ENCODE measurements at regions not wholly inside any gene's neighbourhood (a gene's known extent, or its start where the extent isn't known, plus 50 kb on each side); places are given as distances from the start of the nearest gene placed in this dataset.

DNA sequence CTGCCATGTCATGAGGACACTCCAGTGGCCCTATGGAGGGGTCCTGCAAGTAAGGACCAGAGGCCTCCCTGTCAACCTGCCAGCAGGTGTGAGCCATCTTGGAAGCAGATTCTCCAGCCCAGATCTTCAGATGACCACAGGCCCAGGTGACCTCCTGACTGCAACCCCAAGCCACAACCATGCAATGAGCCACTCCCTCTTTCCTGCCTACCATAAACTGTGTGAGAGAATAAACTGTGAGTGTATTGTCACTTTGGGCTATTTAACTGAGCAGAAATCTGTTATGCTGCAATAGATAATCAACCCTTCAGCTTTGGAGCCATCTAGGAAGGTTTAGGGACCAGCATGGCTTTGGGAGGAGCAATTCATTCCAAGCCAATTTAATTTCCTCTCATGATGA is 367.9 kb downstream of the SHQ1 start:
- H3K4me1 ChIP-seq (ENCODE audit: control insufficient read depth, insufficient read depth, low read length), result peaks cover 10% of the 10 kb centered on the region
- no peaks in the 10 kb centered on the region for H3K9me3 ChIP-seq (replicated peaks; ENCODE audit: low read length)
- no peak overlapping the region for H3K4me3 ChIP-seq (ENCODE audit: low read length)
- no peak overlapping the region for H3K4me2 ChIP-seq (ENCODE audit: low read length)
- no peak overlapping the region for H3K9ac ChIP-seq (ENCODE audit: low read depth, low read length)
- no peaks in the 10 kb centered on the region for H3K36me3 ChIP-seq (ENCODE audit: insufficient read depth, low read length)
- H3K27me3 ChIP-seq (ENCODE audit: control insufficient read depth, insufficient read depth, low read length), result no peaks in the 10 kb centered on the region

DNA sequence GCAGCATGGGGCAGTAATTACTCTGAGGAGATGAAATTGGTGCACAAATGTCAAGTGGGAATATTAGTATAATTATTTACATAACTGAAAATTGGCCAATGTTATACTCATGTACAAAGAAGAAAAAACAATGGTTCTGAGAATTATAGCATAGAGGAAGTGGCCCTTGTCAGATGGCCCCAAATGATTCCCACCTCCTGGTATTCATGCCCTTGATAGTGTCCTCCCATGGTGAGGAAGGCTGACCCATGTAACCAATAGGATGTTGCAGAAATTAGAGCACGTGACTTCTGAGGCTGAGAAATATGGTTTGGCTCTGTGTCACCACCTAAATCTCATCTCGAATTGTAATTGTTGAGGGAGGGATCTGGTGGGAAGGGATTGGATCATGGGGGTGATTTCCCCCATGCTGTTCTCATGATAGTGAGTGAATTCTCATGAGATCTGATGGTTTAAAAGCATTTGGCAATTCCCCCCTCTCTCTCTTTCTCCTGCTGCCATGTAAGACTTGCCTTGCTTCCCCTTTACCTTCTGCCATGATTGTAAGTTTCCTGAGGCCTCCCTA is 368.5 kb downstream of the SHQ1 start:
- no peak overlapping the region for H3K4me2 ChIP-seq (ENCODE audit: low read length)
- no peak overlapping the region for H3K9ac ChIP-seq (ENCODE audit: low read depth, low read length)
- H3K4me1 ChIP-seq (ENCODE audit: control insufficient read depth, insufficient read depth, low read length), result peaks cover 10% of the 10 kb centered on the region
- no peaks in the 10 kb centered on the region for H3K9me3 ChIP-seq (replicated peaks; ENCODE audit: low read length)
- H3K36me3 ChIP-seq (ENCODE audit: insufficient read depth, low read length), result no peaks in the 10 kb centered on the region
- no peaks in the 10 kb centered on the region for H3K27me3 ChIP-seq (ENCODE audit: control insufficient read depth, insufficient read depth, low read length)
- H3K4me3 ChIP-seq (ENCODE audit: low read length), result no peak overlapping the region

DNA sequence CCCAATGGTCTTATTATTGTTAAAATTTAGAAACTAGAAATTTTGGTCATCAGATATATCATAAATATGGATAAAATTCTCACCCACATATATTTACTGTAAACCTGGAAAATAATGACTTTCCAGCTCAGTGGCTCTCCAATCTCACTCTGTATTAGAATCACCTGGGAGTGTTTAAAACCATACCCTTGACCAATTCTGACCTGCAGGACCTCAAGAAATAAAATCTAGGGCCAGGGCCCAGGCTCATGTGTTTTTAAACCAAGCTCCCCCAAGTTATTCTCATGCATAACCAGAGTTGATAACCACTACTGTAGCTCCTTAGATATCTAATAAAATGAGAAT is 372.1 kb downstream of the SHQ1 start:
- Histone ChIP-seq H3K4me3 (ENCODE audit: low read length) (no peak overlapping the region), H3K36me3 (ENCODE audit: insufficient read depth, low read length) (no peaks in the 10 kb centered on the region), H3K27me3 (ENCODE audit: control insufficient read depth, insufficient read depth, low read length) (no peaks in the 10 kb centered on the region), H3K9me3 (replicated peaks; ENCODE audit: low read length) (no peaks in the 10 kb centered on the region), H3K9ac (ENCODE audit: low read depth, low read length) (no peak overlapping the region), H3K4me2 (ENCODE audit: low read length) (no peak overlapping the region), H3K4me1 (ENCODE audit: control insufficient read depth, insufficient read depth, low read length) (no peaks in the 10 kb centered on the region)

DNA sequence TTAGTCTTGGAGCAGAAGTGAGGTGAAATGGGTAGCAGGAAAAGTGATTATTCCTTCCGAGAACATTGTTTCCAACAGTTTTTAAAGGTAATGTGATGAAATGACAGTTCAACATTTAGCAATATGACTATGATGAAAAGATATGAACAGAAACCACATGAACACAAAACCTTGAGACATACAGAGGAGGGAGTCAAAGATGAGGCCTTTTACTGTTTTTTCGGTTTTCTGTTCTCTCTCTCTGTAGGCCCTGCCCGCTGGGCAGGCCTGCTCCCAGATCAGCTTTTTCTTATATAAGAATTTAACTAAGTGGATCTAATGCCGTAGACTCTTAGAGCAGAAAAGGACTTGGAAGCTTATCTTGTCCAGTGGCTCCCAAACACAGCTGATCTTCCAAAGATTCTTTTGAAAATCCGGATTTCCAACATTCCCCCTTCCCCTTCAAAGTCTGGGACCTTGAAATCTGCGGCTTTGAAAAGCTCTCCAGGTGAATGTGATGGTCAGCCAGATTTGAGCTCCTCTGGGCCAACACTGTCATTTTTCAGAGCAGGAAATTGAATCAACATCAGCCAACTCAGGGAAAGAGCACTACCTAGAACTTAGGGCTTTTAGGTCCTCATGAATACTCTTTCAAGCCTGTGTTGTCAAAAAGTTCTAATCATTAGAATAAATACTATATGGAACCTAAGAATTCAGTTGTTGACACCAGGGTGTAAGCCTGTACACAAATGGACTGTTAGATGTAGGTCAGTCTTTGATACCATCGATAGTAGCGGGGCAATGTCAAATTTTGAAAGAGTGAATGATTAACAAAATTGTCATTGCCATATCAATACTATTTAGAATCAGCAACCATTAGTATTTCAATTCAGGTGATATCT is 372.7 kb downstream of the SHQ1 start:
- no peak overlapping the region for H3K4me3 ChIP-seq (ENCODE audit: low read length)
- no peak overlapping the region for H3K4me2 ChIP-seq (ENCODE audit: low read length)
- no peaks in the 10 kb centered on the region for H3K27me3 ChIP-seq (ENCODE audit: control insufficient read depth, insufficient read depth, low read length)
- H3K9ac ChIP-seq (ENCODE audit: low read depth, low read length), result no peak overlapping the region
- H3K36me3 ChIP-seq (ENCODE audit: insufficient read depth, low read length), result no peaks in the 10 kb centered on the region
- H3K4me1 ChIP-seq (ENCODE audit: control insufficient read depth, insufficient read depth, low read length), result no peaks in the 10 kb centered on the region
- H3K9me3 ChIP-seq (replicated peaks; ENCODE audit: low read length), result no peaks in the 10 kb centered on the region

DNA sequence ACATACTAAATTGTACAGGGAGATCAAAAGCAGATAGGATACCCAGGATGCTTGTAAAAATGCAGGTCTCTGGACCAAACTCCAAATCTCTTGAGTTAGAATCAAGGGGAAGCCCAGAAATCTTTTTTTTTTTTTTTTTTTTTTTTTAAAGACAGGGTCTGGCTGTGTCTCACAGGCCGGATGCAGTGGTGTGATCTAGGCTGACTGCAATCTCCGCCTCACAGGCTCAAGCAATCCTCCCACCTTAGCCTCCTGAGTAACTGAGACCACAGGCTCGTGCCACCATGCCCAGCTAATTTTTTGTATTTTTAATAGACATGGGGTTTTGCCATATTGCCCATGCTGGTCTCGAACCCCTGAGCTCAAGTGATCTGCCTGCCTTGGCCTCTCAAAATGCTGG is 373.5 kb downstream of the SHQ1 start:
- no peak overlapping the region for H3K4me3 ChIP-seq (ENCODE audit: low read length)
- no peaks in the 10 kb centered on the region for H3K4me1 ChIP-seq (ENCODE audit: control insufficient read depth, insufficient read depth, low read length)
- H3K36me3 ChIP-seq (ENCODE audit: insufficient read depth, low read length), result no peaks in the 10 kb centered on the region

DNA sequence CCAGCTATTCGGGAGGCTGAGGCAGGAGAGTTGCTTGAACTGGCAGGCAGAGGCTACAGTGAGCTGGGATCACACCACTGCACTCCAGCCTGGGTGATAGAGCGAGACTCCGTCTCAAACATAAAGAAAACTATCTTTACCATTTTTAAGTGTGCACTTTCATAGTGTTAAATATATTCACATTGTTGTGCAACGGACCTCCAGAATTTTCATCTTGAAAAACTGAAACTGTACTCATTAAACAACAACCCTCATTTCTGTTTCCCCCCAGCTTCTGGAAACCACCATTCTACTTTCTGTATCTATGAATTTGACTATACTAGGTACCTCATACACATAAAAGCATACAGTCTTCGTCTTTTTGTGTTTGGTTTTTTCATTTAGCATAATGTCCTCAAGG is 375.1 kb downstream of the SHQ1 start:
- Histone ChIP-seq H3K9me3 (replicated peaks; ENCODE audit: low read length) (no peaks in the 10 kb centered on the region), H3K4me1 (ENCODE audit: control insufficient read depth, insufficient read depth, low read length) (no peaks in the 10 kb centered on the region), H3K4me3 (ENCODE audit: low read length) (no peak overlapping the region), H3K36me3 (ENCODE audit: insufficient read depth, low read length) (no peaks in the 10 kb centered on the region), H3K4me2 (ENCODE audit: low read length) (no peak overlapping the region), H3K27me3 (ENCODE audit: control insufficient read depth, insufficient read depth, low read length) (peaks cover 8% of the 10 kb centered on the region), H3K9ac (ENCODE audit: low read depth, low read length) (no peak overlapping the region)

More for the DNA sequence above, 373.5 kb downstream of the SHQ1 start:
- no peaks in the 10 kb centered on the region for H3K27me3 ChIP-seq (ENCODE audit: control insufficient read depth, insufficient read depth, low read length)
- no peak overlapping the region for H3K4me2 ChIP-seq (ENCODE audit: low read length)
- no peak overlapping the region for H3K9ac ChIP-seq (ENCODE audit: low read depth, low read length)
- H3K9me3 ChIP-seq (replicated peaks; ENCODE audit: low read length), result no peaks in the 10 kb centered on the region

DNA sequence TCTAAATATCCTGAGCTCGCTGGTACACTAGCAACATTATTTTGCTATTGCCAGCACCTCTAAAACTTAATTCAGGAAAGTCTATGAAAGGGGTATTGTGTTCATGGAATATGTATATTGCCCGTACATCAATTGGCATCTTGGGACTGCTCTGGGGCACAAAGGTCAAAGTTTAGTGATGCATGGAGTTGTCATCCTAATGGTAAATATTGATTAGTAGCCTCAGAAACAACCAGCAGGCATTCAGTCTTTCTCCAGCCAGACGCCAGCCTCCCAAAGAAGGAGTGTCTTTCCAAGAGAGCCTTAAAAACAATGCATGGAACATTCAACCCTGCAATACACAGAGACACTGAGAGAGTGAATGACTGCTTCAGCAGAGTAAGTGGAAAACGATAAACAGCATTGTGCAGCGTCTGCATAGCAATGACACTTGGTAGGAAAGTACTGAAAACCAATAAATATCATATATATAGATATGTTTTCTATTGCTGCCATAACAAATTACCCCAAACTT is 377.3 kb downstream of the SHQ1 start:
- H3K36me3 ChIP-seq (ENCODE audit: insufficient read depth, low read length), result no peaks in the 10 kb centered on the region
- no peaks in the 10 kb centered on the region for H3K4me1 ChIP-seq (ENCODE audit: control insufficient read depth, insufficient read depth, low read length)
- no peaks in the 10 kb centered on the region for H3K9me3 ChIP-seq (replicated peaks; ENCODE audit: low read length)

DNA sequence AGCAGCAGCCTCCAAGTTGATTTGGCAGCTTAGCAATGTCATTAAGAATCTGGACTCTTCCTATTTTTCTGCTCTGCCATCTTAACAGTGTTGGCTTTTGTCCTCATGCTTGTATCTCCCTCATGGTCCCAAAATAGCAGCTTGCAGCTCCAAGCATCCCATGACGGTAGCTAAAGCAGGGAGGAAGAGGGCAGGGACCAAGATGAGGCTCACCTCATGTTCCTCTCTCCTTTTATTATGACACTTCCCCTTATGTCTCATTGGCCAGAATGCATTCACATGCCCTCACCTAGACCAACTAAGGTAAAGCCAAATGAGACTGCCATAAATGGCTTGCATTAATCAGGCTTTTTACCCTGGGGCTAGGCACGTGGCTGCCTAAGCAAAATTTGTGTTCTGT is 382.4 kb downstream of the SHQ1 start:
- H3K27me3 ChIP-seq (ENCODE audit: control insufficient read depth, insufficient read depth, low read length), result peaks cover 51% of the 10 kb centered on the region
- no peaks in the 10 kb centered on the region for H3K36me3 ChIP-seq (ENCODE audit: insufficient read depth, low read length)
- H3K4me1 ChIP-seq (ENCODE audit: control insufficient read depth, insufficient read depth, low read length), result peaks cover 7% of the 10 kb centered on the region
- H3K9ac ChIP-seq (ENCODE audit: low read depth, low read length), result no peak overlapping the region
- H3K4me3 ChIP-seq (ENCODE audit: low read length), result no peak overlapping the region
- H3K9me3 ChIP-seq (replicated peaks; ENCODE audit: low read length), result no peaks in the 10 kb centered on the region
- no peak overlapping the region for H3K4me2 ChIP-seq (ENCODE audit: low read length)

More for the DNA sequence above, 377.3 kb downstream of the SHQ1 start:
- peaks cover 23% of the 10 kb centered on the region for H3K27me3 ChIP-seq (ENCODE audit: control insufficient read depth, insufficient read depth, low read length)
- no peak overlapping the region for H3K9ac ChIP-seq (ENCODE audit: low read depth, low read length)
- H3K4me3 ChIP-seq (ENCODE audit: low read length), result no peak overlapping the region
- H3K4me2 ChIP-seq (ENCODE audit: low read length), result no peak overlapping the region

DNA sequence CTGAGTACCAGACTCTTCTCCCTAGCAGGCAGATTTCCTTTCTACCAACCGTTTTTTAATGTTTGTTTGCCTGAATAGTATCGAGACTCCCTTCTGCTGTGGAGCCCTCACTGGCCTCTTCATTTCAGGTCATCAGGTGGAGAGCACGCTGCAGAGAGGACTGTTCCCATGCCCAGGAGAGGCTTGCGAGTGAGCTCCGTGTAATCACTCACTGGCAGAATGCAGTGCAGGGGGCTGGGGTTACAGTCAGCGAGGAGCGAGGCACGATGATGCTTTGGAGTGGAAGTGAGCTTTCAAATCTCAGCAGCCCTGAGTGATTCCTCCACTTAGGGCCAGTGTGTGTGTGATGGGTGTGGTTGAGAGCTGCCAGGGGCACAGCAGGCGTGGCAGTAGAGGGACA is 385.2 kb downstream of the SHQ1 start:
- H3K4me1 ChIP-seq (ENCODE audit: control insufficient read depth, insufficient read depth, low read length), result peaks cover 7% of the 10 kb centered on the region
- H3K9ac ChIP-seq (ENCODE audit: low read depth, low read length), result no peak overlapping the region
- H3K36me3 ChIP-seq (ENCODE audit: insufficient read depth, low read length), result no peaks in the 10 kb centered on the region
- H3K4me2 ChIP-seq (ENCODE audit: low read length), result no peak overlapping the region
- H3K27me3 ChIP-seq (ENCODE audit: control insufficient read depth, insufficient read depth, low read length), result peaks cover 64% of the 10 kb centered on the region
- no peak overlapping the region for H3K4me3 ChIP-seq (ENCODE audit: low read length)
- no peaks in the 10 kb centered on the region for H3K9me3 ChIP-seq (replicated peaks; ENCODE audit: low read length)

DNA sequence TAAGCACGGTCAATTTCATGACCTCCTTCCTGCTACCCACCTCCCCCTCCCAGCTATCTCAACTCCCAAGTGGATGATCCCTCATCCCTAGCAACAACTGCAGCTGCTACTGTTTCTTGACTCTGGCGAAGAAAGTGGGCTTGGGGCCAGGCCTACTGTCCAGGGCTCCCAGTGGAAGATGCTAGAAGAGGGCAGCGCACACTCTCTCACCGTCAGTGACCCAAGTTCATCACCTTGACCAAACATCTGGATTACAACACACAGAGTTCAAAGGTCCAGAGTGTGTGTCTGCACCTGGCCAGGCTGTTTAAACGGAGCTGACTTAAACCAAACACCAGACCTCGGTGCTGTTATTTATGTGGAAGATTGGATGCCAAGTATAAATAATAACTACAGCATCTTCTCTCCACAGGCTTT is 385.6 kb downstream of the SHQ1 start:
- Histone ChIP-seq H3K9ac (ENCODE audit: low read depth, low read length) (no peak overlapping the region), H3K9me3 (replicated peaks; ENCODE audit: low read length) (no peaks in the 10 kb centered on the region), H3K4me3 (ENCODE audit: low read length) (no peak overlapping the region), H3K36me3 (ENCODE audit: insufficient read depth, low read length) (no peaks in the 10 kb centered on the region), H3K4me1 (ENCODE audit: control insufficient read depth, insufficient read depth, low read length) (peaks cover 7% of the 10 kb centered on the region), H3K4me2 (ENCODE audit: low read length) (peak overlapping the region; percentile 9), H3K27me3 (ENCODE audit: control insufficient read depth, insufficient read depth, low read length) (peaks cover 62% of the 10 kb centered on the region)

DNA sequence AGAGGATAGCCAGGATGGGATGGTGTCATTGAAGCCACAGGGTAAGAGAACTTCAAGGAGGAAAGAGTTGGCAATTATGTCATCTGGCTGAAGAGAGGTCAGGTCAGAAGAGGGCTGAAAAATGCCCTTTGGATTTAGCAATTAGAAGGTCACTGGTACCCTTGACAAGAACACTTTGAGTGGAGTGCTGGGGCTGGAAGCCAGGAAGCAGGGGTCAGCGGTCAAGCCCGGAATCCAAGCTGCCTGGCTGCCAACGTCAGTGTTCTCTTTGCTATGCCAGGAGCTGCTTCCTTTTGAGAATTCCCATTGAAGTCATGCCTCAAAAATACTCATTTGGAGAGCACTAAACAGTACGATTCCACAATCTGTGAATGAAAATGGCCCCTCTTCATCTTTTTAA is 386.5 kb downstream of the SHQ1 start:
- H3K9me3 ChIP-seq (replicated peaks; ENCODE audit: low read length), result no peaks in the 10 kb centered on the region
- H3K36me3 ChIP-seq (ENCODE audit: insufficient read depth, low read length), result no peaks in the 10 kb centered on the region
- no peak overlapping the region for H3K9ac ChIP-seq (ENCODE audit: low read depth, low read length)
- H3K4me1 ChIP-seq (ENCODE audit: control insufficient read depth, insufficient read depth, low read length), result peaks cover 7% of the 10 kb centered on the region
- peaks cover 54% of the 10 kb centered on the region for H3K27me3 ChIP-seq (ENCODE audit: control insufficient read depth, insufficient read depth, low read length)
- H3K4me3 ChIP-seq (ENCODE audit: low read length), result no peak overlapping the region
- H3K4me2 ChIP-seq (ENCODE audit: low read length), result no peak overlapping the region
